Stimulated activated naive B cell treated with anti-CD40 and anti-IgM and Interleukin-4, amounts not matched to agents 10 μg/mL and 1 μg/mL and 100 μg/mL, for 72 hours (primary cell): ENCODE measurements at regions not wholly inside any gene's neighbourhood (a gene's known extent, or its start where the extent isn't known, plus 50 kb on each side); places are given as distances from the start of the nearest gene placed in this dataset.

Experiments
- ATAC-seq, 2 donors: fragments of 150-1000 bp; cut with Tn5 transposase; replicated peaks; 2 replicates each; pipeline ENCODE4 v1.10.0; 2021; ENCODE audit warnings: moderate library complexity in 1 of 2
- DNase-seq: peaks from one replicate; pipeline ENCODE4 v3.0.0; 2021
- H3K27ac Mint-ChIP-seq: one replicate; pipeline ENCODE4 v1.8.0; 2022; ENCODE audit warnings: mild to moderate bottlenecking, mixed read lengths
- H3K27me3 Mint-ChIP-seq, 2 donors: one replicate each; pipeline ENCODE4 v1.8.0; 2022; ENCODE audit warnings: mixed read lengths in 2 of 2
- H3K36me3 Mint-ChIP-seq, 2 donors: one replicate each; pipeline ENCODE4 v1.8.0; 2022; ENCODE audit warnings: mixed read lengths in 2 of 2, mild to moderate bottlenecking in 1 of 2
- H3K4me1 Mint-ChIP-seq, 2 donors: one replicate each; pipeline ENCODE4 v1.8.0; 2022; ENCODE audit warnings: mixed read lengths in 2 of 2, mild to moderate bottlenecking in 1 of 2
- H3K4me3 Mint-ChIP-seq, 2 donors: one replicate each; pipeline ENCODE4 v1.8.0; 2022; ENCODE audit warnings: mild to moderate bottlenecking in 2 of 2, mixed read lengths in 2 of 2, moderate library complexity in 1 of 2
- H3K9me3 Mint-ChIP-seq, 2 donors: one replicate each; pipeline ENCODE4 v1.8.0; 2022; ENCODE audit warnings: mixed read lengths in 2 of 2, mild to moderate bottlenecking in 1 of 2

GRCh38 chr12:42660117-42660516, 70.6 kb upstream of the PRICKLE1 start:
- Mint-ChIP-seq H3K4me3 (no peak overlapping the region), H3K9me3 (peaks cover 0 to 11% of the 10 kb centered on the region in 2 donors)
- ATAC-seq, result no peak

DNA sequence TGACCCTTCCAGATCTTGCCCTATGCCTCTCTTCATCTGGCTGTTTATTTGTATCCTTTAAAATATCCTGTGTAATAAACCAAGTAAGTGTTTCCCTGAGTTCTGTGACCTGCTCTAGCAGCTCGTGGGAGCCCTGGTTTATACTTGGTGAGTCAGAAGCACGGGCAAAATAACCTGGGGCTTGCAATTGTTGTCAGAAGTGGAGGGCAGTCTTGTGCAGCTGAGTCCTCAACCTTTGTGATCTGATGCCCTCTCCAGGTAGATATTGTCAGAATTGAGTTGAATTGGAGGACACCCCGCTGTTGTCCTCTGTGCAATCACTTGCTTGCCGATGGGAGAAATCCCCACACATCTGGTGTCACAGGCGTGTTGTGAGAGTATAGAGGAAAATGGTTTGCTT, 62.5 kb upstream of the PRICKLE1 start:
- no peak for ATAC-seq
- Mint-ChIP-seq H3K9me3 (peaks cover 0 to 2% of the 10 kb centered on the region in 2 donors), H3K36me3 (no peaks in the 10 kb centered on the region), H3K27ac (no peak overlapping the region), H3K4me3 (no peak overlapping the region), H3K27me3 (peaks cover 0 to 3% of the 10 kb centered on the region in 2 donors), H3K4me1 (no peaks in the 10 kb centered on the region)
- DNase-seq, result no peak

More at GRCh38 chr12:42660117-42660516, 70.6 kb upstream of the PRICKLE1 start:
- no peaks in the 10 kb centered on the region for H3K4me1 Mint-ChIP-seq
- no peak for DNase-seq
- H3K27me3 Mint-ChIP-seq, result peaks cover 0 to 6% of the 10 kb centered on the region in 2 donors
- no peaks in the 10 kb centered on the region for H3K36me3 Mint-ChIP-seq
- H3K27ac Mint-ChIP-seq, result no peak overlapping the region

DNA sequence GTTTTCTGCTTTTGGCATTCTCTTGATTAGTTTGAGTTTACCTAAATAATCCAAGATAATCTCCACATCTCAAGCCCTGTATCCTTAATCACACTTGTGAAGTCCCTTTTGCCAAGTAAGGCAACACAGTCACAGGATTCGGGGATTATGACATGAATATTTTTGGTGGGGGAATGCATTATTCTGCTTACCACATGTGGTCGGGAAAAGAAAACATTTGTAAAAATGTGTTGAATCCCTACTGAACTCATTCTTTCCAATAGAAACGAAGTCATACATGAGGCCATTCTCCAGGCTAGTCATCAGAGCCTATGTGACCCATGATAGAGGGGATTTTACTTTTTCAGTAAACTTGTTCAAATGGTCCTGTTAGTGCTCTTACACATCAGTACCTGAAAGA, 58.5 kb upstream of the PRICKLE1 start:
- H3K4me1 Mint-ChIP-seq, result no peaks in the 10 kb centered on the region
- no peaks in the 10 kb centered on the region for H3K9me3 Mint-ChIP-seq
- no peak overlapping the region for H3K4me3 Mint-ChIP-seq
- peaks cover 0 to 5% of the 10 kb centered on the region in 2 donors for H3K27me3 Mint-ChIP-seq
- no peaks in the 10 kb centered on the region for H3K36me3 Mint-ChIP-seq
- ATAC-seq (no peak), DNase-seq (no peak)
- H3K27ac Mint-ChIP-seq, result no peak overlapping the region

DNA sequence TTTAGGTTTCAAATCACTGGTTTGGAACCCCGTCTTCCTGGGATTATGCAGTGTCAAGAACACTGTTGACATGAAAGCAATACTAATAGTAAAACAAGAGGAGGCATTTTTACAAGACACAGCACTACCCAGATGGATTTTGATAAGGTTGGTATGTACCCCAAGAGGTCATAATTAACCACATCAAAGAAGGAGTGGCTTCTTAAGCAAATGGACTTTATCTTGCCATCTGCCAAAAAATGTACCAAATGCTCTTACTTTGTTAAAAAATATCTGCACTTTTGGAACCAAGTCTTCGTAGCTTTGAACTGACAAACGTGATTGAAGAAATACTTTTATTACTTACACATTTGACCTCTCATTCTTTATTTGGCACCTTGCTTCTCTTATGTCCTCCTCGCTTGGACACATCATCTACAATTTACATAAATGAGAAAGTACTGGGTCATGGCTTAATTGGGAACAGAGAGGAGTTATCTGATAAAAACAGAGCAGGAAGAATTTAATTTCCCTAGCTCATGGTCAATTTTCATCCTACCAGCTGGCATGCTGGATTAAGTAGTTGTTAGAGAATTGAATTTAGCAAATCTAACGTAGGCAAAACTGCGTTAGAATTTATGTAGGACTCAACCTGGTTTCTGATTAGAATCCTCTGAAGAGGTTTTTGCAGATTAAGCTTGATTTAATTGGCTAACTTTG, 54.5 kb upstream of the PRICKLE1 start:
- no peaks in the 10 kb centered on the region for H3K9me3 Mint-ChIP-seq
- no peak overlapping the region for H3K4me3 Mint-ChIP-seq
- DNase-seq (no peak), ATAC-seq (no peak)
- H3K27me3 Mint-ChIP-seq, result peaks cover 4 to 15% of the 10 kb centered on the region in 2 donors
- no peaks in the 10 kb centered on the region for H3K4me1 Mint-ChIP-seq
- H3K27ac Mint-ChIP-seq, result no peak overlapping the region
- H3K36me3 Mint-ChIP-seq, result no peaks in the 10 kb centered on the region

DNA sequence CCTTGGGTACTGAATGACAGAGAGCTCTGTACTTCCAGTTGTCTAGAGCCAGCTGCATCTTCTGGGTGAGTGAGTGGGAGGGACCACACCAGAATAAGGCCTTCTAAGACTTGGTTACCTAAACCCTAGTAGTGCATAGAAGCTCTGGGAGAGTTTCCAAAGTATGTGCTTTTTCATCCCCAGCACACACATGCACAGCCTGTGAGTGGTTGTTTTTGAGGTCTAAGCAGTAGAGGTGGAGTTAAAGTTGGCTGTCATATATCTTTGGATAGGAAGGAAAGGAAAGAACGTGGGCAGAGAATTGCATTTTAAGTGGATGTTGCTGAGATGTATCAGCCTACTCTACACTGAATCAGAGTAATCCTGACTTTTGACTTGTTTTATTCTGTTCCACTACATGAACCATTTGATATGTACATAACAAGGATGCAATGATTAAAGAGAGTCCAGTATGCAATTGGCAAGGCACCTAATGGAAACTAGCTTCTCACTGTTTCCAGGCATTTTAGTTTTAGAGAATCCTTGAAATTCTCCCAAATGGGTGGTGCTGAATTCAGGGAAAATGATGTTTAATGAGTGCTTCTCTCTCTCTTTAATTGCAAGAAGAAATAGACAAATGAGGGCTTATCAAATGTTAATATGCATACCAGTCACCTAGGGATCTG, 51.8 kb upstream of the PRICKLE1 start:
- ATAC-seq (no peak), DNase-seq (no peak)
- Mint-ChIP-seq H3K9me3 (no peaks in the 10 kb centered on the region), H3K27me3 (peaks cover 8 to 10% of the 10 kb centered on the region in 2 donors), H3K27ac (no peak overlapping the region), H3K4me3 (no peak overlapping the region), H3K4me1 (no peaks in the 10 kb centered on the region), H3K36me3 (no peaks in the 10 kb centered on the region)

- no peaks in the 10 kb centered on the region for H3K4me1 Mint-ChIP-seq
- H3K27me3 Mint-ChIP-seq, result peaks cover 10 to 12% of the 10 kb centered on the region in 2 donors
- H3K36me3 Mint-ChIP-seq, result no peaks in the 10 kb centered on the region
- ATAC-seq, result no peak
- H3K27ac Mint-ChIP-seq, result no peak overlapping the region
- no peak for DNase-seq
- H3K4me3 Mint-ChIP-seq, result no peak overlapping the region
- H3K9me3 Mint-ChIP-seq, result no peaks in the 10 kb centered on the region
Observed at GRCh38 chr12:42640391-42640790, 50.8 kb upstream of the PRICKLE1 start.

- ATAC-seq, result no peak
- H3K4me3 Mint-ChIP-seq, result no peak overlapping the region
Observed at GRCh38 chr12:42639556-42639955, 50.0 kb upstream of the PRICKLE1 start.

More at GRCh38 chr12:42639556-42639955, 50.0 kb upstream of the PRICKLE1 start:
- H3K27ac Mint-ChIP-seq, result no peak overlapping the region
- H3K9me3 Mint-ChIP-seq, result no peaks in the 10 kb centered on the region
- no peaks in the 10 kb centered on the region for H3K36me3 Mint-ChIP-seq
- no peaks in the 10 kb centered on the region for H3K4me1 Mint-ChIP-seq
- no peak for DNase-seq
- peaks cover 10 to 12% of the 10 kb centered on the region in 2 donors for H3K27me3 Mint-ChIP-seq
